ENCODE measurements at regions not wholly inside any gene's neighbourhood (a gene's known extent, or its start where the extent isn't known, plus 50 kb on each side); places are given as distances from the start of the nearest gene placed in this dataset.

DNA sequence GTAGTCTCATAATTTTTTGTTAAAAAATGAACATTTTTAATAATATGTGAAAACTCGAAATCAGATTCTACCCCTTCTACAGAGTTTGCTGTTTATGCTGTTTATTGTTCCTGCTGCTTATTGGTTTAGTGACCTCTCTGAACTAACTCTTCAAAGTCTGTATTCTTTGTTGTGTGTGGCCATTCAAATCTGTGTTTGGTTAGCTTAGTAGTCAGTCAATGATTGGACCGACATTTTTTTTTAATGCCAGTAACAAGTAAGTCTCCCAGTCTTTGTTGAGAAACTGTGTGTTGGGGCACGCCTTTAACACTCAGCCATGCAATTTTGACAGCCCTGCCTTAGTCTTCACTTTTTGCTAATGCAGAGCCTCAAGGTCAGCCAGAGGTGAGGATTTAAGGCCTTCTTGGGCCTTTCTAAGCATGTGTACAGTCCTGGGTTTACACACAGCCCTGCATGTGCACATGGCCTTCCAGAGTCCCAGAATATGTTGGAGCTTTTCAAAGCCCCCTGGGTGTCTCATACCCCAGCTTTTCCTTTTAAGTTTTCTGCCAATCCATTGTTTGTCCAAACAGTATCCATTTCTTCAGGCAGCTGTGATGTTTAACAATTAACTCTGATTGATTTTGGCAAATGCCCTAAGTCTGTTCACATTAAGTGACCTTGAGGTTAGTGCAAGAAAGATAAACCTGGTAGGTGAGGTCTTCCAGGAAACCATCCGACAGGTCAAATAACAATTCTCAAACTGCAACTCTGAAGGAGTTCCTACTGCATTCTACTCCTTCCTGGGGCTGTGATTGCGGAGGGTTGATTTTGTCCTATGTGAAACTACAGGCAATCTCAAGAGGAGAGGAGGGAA lies 389.3 kb downstream of the PMP22 start (continued):
- TF ChIP-seq, protein P1, sequence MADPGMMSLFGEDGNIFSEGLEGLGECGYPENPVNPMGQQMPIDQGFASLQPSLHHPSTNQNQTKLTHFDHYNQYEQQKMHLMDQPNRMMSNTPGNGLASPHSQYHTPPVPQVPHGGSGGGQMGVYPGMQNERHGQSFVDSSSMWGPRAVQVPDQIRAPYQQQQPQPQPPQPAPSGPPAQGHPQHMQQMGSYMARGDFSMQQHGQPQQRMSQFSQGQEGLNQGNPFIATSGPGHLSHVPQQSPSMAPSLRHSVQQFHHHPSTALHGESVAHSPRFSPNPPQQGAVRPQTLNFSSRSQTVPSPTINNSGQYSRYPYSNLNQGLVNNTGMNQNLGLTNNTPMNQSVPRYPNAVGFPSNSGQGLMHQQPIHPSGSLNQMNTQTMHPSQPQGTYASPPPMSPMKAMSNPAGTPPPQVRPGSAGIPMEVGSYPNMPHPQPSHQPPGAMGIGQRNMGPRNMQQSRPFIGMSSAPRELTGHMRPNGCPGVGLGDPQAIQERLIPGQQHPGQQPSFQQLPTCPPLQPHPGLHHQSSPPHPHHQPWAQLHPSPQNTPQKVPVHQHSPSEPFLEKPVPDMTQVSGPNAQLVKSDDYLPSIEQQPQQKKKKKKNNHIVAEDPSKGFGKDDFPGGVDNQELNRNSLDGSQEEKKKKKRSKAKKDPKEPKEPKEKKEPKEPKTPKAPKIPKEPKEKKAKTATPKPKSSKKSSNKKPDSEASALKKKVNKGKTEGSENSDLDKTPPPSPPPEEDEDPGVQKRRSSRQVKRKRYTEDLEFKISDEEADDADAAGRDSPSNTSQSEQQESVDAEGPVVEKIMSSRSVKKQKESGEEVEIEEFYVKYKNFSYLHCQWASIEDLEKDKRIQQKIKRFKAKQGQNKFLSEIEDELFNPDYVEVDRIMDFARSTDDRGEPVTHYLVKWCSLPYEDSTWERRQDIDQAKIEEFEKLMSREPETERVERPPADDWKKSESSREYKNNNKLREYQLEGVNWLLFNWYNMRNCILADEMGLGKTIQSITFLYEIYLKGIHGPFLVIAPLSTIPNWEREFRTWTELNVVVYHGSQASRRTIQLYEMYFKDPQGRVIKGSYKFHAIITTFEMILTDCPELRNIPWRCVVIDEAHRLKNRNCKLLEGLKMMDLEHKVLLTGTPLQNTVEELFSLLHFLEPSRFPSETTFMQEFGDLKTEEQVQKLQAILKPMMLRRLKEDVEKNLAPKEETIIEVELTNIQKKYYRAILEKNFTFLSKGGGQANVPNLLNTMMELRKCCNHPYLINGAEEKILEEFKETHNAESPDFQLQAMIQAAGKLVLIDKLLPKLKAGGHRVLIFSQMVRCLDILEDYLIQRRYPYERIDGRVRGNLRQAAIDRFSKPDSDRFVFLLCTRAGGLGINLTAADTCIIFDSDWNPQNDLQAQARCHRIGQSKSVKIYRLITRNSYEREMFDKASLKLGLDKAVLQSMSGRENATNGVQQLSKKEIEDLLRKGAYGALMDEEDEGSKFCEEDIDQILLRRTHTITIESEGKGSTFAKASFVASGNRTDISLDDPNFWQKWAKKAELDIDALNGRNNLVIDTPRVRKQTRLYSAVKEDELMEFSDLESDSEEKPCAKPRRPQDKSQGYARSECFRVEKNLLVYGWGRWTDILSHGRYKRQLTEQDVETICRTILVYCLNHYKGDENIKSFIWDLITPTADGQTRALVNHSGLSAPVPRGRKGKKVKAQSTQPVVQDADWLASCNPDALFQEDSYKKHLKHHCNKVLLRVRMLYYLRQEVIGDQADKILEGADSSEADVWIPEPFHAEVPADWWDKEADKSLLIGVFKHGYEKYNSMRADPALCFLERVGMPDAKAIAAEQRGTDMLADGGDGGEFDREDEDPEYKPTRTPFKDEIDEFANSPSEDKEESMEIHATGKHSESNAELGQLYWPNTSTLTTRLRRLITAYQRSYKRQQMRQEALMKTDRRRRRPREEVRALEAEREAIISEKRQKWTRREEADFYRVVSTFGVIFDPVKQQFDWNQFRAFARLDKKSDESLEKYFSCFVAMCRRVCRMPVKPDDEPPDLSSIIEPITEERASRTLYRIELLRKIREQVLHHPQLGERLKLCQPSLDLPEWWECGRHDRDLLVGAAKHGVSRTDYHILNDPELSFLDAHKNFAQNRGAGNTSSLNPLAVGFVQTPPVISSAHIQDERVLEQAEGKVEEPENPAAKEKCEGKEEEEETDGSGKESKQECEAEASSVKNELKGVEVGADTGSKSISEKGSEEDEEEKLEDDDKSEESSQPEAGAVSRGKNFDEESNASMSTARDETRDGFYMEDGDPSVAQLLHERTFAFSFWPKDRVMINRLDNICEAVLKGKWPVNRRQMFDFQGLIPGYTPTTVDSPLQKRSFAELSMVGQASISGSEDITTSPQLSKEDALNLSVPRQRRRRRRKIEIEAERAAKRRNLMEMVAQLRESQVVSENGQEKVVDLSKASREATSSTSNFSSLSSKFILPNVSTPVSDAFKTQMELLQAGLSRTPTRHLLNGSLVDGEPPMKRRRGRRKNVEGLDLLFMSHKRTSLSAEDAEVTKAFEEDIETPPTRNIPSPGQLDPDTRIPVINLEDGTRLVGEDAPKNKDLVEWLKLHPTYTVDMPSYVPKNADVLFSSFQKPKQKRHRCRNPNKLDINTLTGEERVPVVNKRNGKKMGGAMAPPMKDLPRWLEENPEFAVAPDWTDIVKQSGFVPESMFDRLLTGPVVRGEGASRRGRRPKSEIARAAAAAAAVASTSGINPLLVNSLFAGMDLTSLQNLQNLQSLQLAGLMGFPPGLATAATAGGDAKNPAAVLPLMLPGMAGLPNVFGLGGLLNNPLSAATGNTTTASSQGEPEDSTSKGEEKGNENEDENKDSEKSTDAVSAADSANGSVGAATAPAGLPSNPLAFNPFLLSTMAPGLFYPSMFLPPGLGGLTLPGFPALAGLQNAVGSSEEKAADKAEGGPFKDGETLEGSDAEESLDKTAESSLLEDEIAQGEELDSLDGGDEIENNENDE (IDR thresholded peaks at IDR 0.05; ENCODE audit: insufficient replicate concordance, low read length), result no peak
- no peak for TF ChIP-seq RBBP5 (IDR thresholded peaks at IDR 0.05; ENCODE audit: borderline replicate concordance, low read depth, low read length)
- no peak for TF ChIP-seq BACH1 (IDR thresholded peaks at IDR 0.05; ENCODE audit: low read length)
- TF ChIP-seq BRCA1 (IDR thresholded peaks at IDR 0.05; ENCODE audit: low read depth, low read length), result no peak
- no peak for TF ChIP-seq KDM4A (IDR thresholded peaks at IDR 0.05; ENCODE audit: low read depth, low read length, severe bottlenecking)
- no peak for TF ChIP-seq SIN3A (conservative IDR thresholded peaks at IDR 0.05 in 1 of 2, IDR thresholded peaks at IDR 0.05 in 1 of 2; ENCODE audit: low read depth in 1 of 2, low read length in 2 of 2)
- TF ChIP-seq, protein P2, sequence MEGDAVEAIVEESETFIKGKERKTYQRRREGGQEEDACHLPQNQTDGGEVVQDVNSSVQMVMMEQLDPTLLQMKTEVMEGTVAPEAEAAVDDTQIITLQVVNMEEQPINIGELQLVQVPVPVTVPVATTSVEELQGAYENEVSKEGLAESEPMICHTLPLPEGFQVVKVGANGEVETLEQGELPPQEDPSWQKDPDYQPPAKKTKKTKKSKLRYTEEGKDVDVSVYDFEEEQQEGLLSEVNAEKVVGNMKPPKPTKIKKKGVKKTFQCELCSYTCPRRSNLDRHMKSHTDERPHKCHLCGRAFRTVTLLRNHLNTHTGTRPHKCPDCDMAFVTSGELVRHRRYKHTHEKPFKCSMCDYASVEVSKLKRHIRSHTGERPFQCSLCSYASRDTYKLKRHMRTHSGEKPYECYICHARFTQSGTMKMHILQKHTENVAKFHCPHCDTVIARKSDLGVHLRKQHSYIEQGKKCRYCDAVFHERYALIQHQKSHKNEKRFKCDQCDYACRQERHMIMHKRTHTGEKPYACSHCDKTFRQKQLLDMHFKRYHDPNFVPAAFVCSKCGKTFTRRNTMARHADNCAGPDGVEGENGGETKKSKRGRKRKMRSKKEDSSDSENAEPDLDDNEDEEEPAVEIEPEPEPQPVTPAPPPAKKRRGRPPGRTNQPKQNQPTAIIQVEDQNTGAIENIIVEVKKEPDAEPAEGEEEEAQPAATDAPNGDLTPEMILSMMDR (IDR thresholded peaks at IDR 0.05; ENCODE audit: control extremely low read depth in 1 of 3, insufficient read depth in 1 of 3, low read depth in 1 of 3, low read length in 3 of 3), result no peak

All from H1 (cell line).